ENCODE measurements at regions not wholly inside any gene's neighbourhood (a gene's known extent, or its start where the extent isn't known, plus 50 kb on each side); places are given as distances from the start of the nearest gene placed in this dataset.

DNA sequence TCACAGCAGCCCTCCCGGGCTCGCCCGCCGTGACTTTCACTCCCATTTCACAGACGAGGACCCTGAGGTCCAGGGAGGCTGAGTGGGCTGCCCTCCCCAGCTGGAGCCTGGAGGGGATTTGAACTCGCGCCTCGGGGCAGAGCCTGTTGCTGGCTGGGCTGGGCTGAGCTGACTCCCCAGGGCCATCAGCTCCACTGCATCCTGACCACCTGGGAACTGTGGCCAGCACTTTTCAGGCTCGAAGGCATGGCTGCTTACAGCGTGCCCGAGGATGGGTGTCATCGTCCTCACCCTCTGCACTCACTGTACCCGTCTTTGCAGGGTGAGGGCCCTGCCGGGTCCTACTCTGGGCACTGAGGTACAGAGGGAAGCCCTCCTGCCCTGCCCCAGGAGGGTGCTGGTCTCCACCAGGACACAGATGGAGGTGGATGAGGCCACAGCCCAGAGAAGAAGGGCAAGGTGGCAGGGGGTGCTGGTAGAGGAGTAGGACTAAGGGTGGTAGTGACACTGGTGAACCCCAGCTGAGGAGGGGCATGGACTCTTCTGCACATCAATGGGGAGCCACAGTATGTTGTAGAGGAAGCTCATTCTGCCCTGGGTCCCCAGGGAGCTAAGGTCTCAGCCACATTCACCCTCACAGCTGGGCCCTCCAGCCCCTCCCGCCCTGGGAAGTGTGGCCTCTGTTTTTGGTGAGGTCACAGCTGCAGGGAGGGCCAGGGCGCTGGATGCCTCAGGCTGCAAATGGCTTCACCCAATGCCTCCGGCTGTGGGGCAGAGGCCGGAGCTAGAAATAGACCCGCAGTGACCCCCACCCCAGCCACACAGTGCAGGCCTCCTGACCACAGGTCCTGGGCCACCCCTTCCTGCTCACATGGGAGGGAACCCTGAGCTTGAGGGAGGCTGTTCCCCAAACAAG is 365.1 kb upstream of the SFSWAP start:
- Mint-ChIP-seq H3K36me3 (ENCODE audit: insufficient read depth) (no peaks in the 10 kb centered on the region), H3K27ac (no peak overlapping the region), H3K27me3 (peaks cover 3% of the 10 kb centered on the region), H3K4me3 (ENCODE audit: low read depth) (no peak overlapping the region), H3K4me1 (ENCODE audit: low read depth) (peaks cover 22% of the 10 kb centered on the region), H3K9me3 (ENCODE audit: low read depth) (no peaks in the 10 kb centered on the region)
- DNase-seq (ENCODE audit: low spot score, unreplicated experiment): no peak
- TF ChIP-seq, protein P1, sequence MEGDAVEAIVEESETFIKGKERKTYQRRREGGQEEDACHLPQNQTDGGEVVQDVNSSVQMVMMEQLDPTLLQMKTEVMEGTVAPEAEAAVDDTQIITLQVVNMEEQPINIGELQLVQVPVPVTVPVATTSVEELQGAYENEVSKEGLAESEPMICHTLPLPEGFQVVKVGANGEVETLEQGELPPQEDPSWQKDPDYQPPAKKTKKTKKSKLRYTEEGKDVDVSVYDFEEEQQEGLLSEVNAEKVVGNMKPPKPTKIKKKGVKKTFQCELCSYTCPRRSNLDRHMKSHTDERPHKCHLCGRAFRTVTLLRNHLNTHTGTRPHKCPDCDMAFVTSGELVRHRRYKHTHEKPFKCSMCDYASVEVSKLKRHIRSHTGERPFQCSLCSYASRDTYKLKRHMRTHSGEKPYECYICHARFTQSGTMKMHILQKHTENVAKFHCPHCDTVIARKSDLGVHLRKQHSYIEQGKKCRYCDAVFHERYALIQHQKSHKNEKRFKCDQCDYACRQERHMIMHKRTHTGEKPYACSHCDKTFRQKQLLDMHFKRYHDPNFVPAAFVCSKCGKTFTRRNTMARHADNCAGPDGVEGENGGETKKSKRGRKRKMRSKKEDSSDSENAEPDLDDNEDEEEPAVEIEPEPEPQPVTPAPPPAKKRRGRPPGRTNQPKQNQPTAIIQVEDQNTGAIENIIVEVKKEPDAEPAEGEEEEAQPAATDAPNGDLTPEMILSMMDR (IDR thresholded peaks at IDR 0.05; ENCODE audit: unreplicated experiment): no peak

DNA sequence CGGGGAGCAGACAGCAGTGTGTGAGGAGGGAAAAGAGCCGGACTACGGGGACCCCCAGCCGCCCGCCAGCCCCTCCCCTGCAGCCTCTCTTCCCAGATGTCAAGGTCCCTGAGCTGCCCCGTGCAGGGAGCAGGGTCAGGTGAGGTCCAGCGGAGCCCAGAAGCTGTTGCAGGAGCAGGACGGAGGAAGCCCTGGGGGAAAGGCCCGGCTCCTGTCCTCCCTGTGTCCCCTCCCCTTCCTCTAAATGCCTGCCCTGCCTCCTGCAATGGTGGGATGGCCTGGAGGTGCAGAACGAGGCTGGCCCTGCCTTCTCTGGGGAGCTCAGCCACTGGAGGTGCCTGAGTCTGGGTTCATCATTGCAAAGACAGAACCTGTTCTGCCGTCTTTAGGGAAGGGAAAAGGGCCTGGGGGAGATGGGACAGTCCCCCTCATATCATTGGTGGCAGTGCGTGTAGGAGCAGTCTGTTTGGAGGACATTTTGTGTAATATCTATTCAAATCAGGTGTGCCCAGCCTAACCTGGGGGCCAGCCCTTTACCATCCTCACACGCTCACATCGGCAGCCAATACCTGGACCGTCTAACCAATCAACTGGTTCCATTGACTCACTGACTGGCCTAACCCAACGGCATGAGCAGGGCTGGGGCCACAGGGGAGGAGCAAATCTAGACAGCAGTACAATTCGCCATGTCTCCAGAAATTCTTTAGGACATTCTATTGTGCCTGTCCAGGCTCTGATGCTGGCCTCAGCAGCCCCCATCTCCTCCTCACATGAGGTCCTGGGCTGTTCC is 364.1 kb upstream of the SFSWAP start:
- H3K27ac Mint-ChIP-seq: no peak overlapping the region
- peaks cover 3% of the 10 kb centered on the region for H3K27me3 Mint-ChIP-seq
- TF ChIP-seq, protein P1 (IDR thresholded peaks at IDR 0.05; ENCODE audit: unreplicated experiment): no peak
- no peak for DNase-seq (ENCODE audit: low spot score, unreplicated experiment)
- peaks cover 24% of the 10 kb centered on the region for H3K4me1 Mint-ChIP-seq (ENCODE audit: low read depth)
- H3K36me3 Mint-ChIP-seq (ENCODE audit: insufficient read depth): no peaks in the 10 kb centered on the region
- peaks cover 3% of the 10 kb centered on the region for H3K9me3 Mint-ChIP-seq (ENCODE audit: low read depth)
- no peak overlapping the region for H3K4me3 Mint-ChIP-seq (ENCODE audit: low read depth)

DNA sequence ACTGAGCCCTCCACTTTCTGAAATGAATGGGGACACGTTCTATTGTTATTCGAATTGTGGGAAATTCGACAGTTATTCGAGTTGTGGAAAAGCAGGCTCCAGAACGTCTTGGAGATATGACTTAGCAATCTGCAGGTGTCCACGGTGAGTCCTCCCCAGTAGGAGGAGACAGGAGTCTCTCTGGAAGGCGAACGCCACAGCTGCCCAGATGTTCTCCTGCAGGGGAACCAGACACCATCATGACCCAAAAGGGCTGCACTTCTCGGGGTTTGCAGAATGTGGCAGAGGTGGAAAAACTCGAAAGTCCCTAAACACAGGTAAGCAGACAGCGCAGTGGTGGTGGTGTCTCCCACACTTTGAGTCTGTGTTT is 363.6 kb upstream of the SFSWAP start:
- H3K27ac Mint-ChIP-seq: no peak overlapping the region
- TF ChIP-seq, protein P1 (IDR thresholded peaks at IDR 0.05; ENCODE audit: unreplicated experiment): no peak
- H3K9me3 Mint-ChIP-seq (ENCODE audit: low read depth): peaks cover 4% of the 10 kb centered on the region
- peaks cover 3% of the 10 kb centered on the region for H3K27me3 Mint-ChIP-seq
- no peak for DNase-seq (ENCODE audit: low spot score, unreplicated experiment)
- no peaks in the 10 kb centered on the region for H3K36me3 Mint-ChIP-seq (ENCODE audit: insufficient read depth)
- peaks cover 24% of the 10 kb centered on the region for H3K4me1 Mint-ChIP-seq (ENCODE audit: low read depth)
- H3K4me3 Mint-ChIP-seq (ENCODE audit: low read depth): no peak overlapping the region

DNA sequence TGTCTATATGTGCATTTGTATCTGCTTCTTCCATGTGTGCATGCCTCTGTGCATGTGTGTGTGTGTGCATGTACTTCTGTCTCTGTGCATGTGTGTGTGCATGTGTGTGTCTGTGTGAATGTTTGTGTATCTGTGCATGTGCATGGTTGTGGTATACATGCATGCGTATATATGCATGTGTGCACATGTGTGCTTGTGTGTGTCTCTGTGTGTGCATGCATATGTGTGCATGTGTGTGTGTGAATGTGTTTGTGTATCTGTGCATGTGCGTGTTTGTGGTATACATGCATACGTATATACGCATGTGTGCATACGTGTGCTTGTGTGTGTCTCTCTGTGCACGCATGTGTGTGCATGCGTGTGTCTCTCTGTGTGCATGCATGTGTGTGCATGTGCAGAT is 363.2 kb upstream of the SFSWAP start:
- H3K4me3 Mint-ChIP-seq (ENCODE audit: low read depth): no peak overlapping the region
- H3K9me3 Mint-ChIP-seq (ENCODE audit: low read depth): peaks cover 4% of the 10 kb centered on the region
- peaks cover 24% of the 10 kb centered on the region for H3K4me1 Mint-ChIP-seq (ENCODE audit: low read depth)
- no peak for DNase-seq (ENCODE audit: low spot score, unreplicated experiment)
- no peak overlapping the region for H3K27ac Mint-ChIP-seq
- TF ChIP-seq, protein P1 (IDR thresholded peaks at IDR 0.05; ENCODE audit: unreplicated experiment): no peak
- H3K27me3 Mint-ChIP-seq: peaks cover 3% of the 10 kb centered on the region
- no peaks in the 10 kb centered on the region for H3K36me3 Mint-ChIP-seq (ENCODE audit: insufficient read depth)

DNA sequence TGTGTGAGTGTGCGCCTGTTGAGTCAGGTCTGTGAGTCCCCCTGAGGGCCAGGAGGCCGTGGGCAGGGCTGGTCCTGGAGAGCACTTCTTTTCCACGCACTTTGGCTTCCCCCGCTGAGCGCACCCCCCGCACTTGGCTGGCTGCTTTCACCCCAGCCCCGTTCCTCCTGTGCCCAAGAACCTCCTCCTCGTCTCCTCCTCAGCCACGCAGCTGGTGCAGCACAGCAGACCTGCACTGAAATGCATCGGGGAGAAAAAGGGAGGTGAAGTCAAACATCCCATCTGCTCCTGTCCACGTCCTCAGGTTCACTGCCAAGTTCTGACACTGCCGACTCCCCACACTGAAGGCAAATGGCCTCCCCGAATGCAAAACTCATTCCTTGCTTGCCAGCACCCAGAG is 362.7 kb upstream of the SFSWAP start:
- peaks cover 4% of the 10 kb centered on the region for H3K9me3 Mint-ChIP-seq (ENCODE audit: low read depth)
- H3K4me1 Mint-ChIP-seq (ENCODE audit: low read depth): peaks cover 24% of the 10 kb centered on the region
- no peaks in the 10 kb centered on the region for H3K36me3 Mint-ChIP-seq (ENCODE audit: insufficient read depth)
- H3K4me3 Mint-ChIP-seq (ENCODE audit: low read depth): no peak overlapping the region
- H3K27ac Mint-ChIP-seq: no peak overlapping the region
- H3K27me3 Mint-ChIP-seq: peaks cover 3% of the 10 kb centered on the region
- no peak for DNase-seq (ENCODE audit: low spot score, unreplicated experiment)
- TF ChIP-seq, protein P1 (IDR thresholded peaks at IDR 0.05; ENCODE audit: unreplicated experiment): no peak
